K562 (cell line): ENCODE measurements at regions not wholly inside any gene's neighbourhood (a gene's known extent, or its start where the extent isn't known, plus 50 kb on each side); places are given as distances from the start of the nearest gene placed in this dataset.

ENCODE experiments used
- ATAC-seq: fragments of 200-7000 bp; cut with Tn5 transposase; 3 replicates; pipeline ENCODE4 v1.9.1; 2020; ENCODE audit warnings: moderate library complexity
- BruUV-seq: library from RNA; stranded (reverse); fragments of 400-500 nt; replicated peaks from 2 replicates; lab custom pipeline; 2021; lab: Mats Ljungman, UMichigan
- CTCF ChIA-PET: fragments of 300-600 bp; formaldehyde crosslinking; extraction: SDS; loops from one replicate; lab custom pipeline; 2021; ENCODE audit warnings: low intra/inter-chr PET ratio; lab: Yijun Ruan, JAX
- POLR2A ChIA-PET: fragments of 300-600, 350-650 bp; sonication (Branson Sonifier 250); formaldehyde crosslinking; extraction: SDS; loops from one replicate; lab custom pipeline; 2021; ENCODE audit warnings: antibody characterized with exemption, inconsistent platforms; lab: Yijun Ruan, JAX
- DNase-seq, 4 experiments: peaks; one replicate each; pipeline versions ENCODE4 v3.0.0 to v3.0.0-alpha.2; 2011 to 2018; ENCODE audit warnings: low spot score in 3 of 4, mixed read lengths in 3 of 4; ENCODE audit errors: extremely low read depth in 1 of 4
- FAIRE-seq: peaks from 2 replicates; lab custom pipeline; 2011; peaks lifted over from hg19 to GRCh38; lab: Jason Lieb, UNC
- H2AFZ ChIP-seq: 2 replicates; pipeline ENCODE4 v1.6.0; 2011; ENCODE audit warnings: low read depth, low read length, control low read depth, inconsistent platforms
- H3K27ac ChIP-seq: fragments of 200-600 bp; 3 replicates; pipeline ENCODE4 v1.8.0; 2011; ENCODE audit warnings: low read depth, mild to moderate bottlenecking, control low read depth, inconsistent platforms, low read length, moderate library complexity, mixed read lengths; ENCODE audit errors: extremely low read depth
- H3K27me3 ChIP-seq, 2 experiments: fragments of 300-600 bp in 1 of 2; 2 replicates in 1 of 2; 3 replicates in 1 of 2; pipeline versions ENCODE4 v1.6.0 to v1.8.0; 2011; ENCODE audit warnings: inconsistent platforms in 2 of 2, low read length in 2 of 2, mild to moderate bottlenecking in 1 of 2, mixed read lengths in 1 of 2, moderate library complexity in 1 of 2; ENCODE audit not compliant: control insufficient read depth in 2 of 2, insufficient read depth in 2 of 2
- H3K36me3 ChIP-seq: fragments of 300-600 bp; 3 replicates; pipeline ENCODE4 v1.8.0; 2011; ENCODE audit warnings: mild to moderate bottlenecking, low read length, inconsistent platforms; ENCODE audit not compliant: control insufficient read depth, insufficient read depth
- H3K4me1 ChIP-seq, 2 experiments: fragments of 200-600 bp in 1 of 2; replicated peaks in 1 of 2; 2 replicates in 1 of 2; 3 replicates in 1 of 2; pipeline versions ENCODE4 v1.5.1 to v1.8.0; 2011; ENCODE audit warnings: inconsistent platforms in 2 of 2, low read length in 2 of 2, mild to moderate bottlenecking in 1 of 2, mixed read lengths in 1 of 2, moderate library complexity in 1 of 2; ENCODE audit not compliant: control insufficient read depth in 2 of 2, insufficient read depth in 2 of 2
- H3K4me2 ChIP-seq: 2 replicates; pipeline ENCODE4 v1.6.1; 2011; ENCODE audit warnings: low read length, control low read depth, inconsistent platforms, mixed read lengths; ENCODE audit not compliant: insufficient read depth
- H3K4me3 ChIP-seq: fragments of 200-600 bp; sonication (generic), shearing (Covaris generic); 2 replicates; pipeline ENCODE4 v1.5.1; 2016; ENCODE audit warnings: control low read depth, inconsistent platforms
- H3K79me2 ChIP-seq: fragments of 200-600 bp; 3 replicates; pipeline ENCODE4 v1.8.0; 2011; ENCODE audit warnings: low read length, inconsistent platforms; ENCODE audit not compliant: control insufficient read depth, insufficient read depth
- H3K9ac ChIP-seq, 2 experiments: 2 replicates each; pipeline versions ENCODE4 v1.6.0 to v1.6.1; 2011; ENCODE audit warnings: low read depth in 2 of 2, low read length in 2 of 2, control low read depth in 1 of 2, inconsistent platforms in 1 of 2, mild to moderate bottlenecking in 1 of 2, mixed read lengths in 1 of 2; ENCODE audit not compliant: insufficient read depth in 1 of 2
- H3K9me1 ChIP-seq: one replicate; pipeline ENCODE4 v1.6.0; 2011; ENCODE audit warnings: inconsistent platforms, mild to moderate bottlenecking, low read length, moderate library complexity; ENCODE audit not compliant: control insufficient read depth, insufficient read depth
- H3K9me3 ChIP-seq: replicated peaks from 2 replicates; pipeline ENCODE4 v1.5.1; 2011; ENCODE audit warnings: low read depth, low read length, inconsistent platforms; ENCODE audit not compliant: control insufficient read depth, insufficient read depth
- H4K20me1 ChIP-seq: replicated peaks from 2 replicates; pipeline ENCODE4 v1.6.1; 2011; ENCODE audit warnings: low read length, inconsistent platforms, mixed read lengths; ENCODE audit not compliant: control insufficient read depth, insufficient read depth
- CBX8 ChIP-seq: fragments of 200-600 bp; sonication (generic); IDR thresholded peaks from 2 replicates; pipeline ENCODE4 v1.6.1; 2012; ENCODE audit warnings: borderline replicate concordance, mixed run types, low read depth, mild to moderate bottlenecking, moderate library complexity, mixed read lengths, low read length, control low read depth, inconsistent platforms; ENCODE audit not compliant: poor library complexity, severe bottlenecking; ENCODE audit errors: extremely low read depth
- FIP1L1 ChIP-seq: fragments of 200-400 bp; formaldehyde crosslinking; IDR thresholded peaks from 2 replicates; pipeline ENCODE4 v1.6.1; 2018; ENCODE audit warnings: mild to moderate bottlenecking, low read depth, low read length; ENCODE audit not compliant: poor library complexity, severe bottlenecking
- NCOA1 ChIP-seq: fragments of 450-650 bp; IDR thresholded peaks from 2 replicates; pipeline ENCODE4 v1.6.1; 2016; ENCODE audit warnings: low read depth
- RB1 ChIP-seq: fragments of 450-650 bp; IDR thresholded peaks from 2 replicates; pipeline ENCODE4 v1.6.1; 2017; ENCODE audit warnings: low read depth, mild to moderate bottlenecking
- SIX5 ChIP-seq, 2 experiments: IDR thresholded peaks; 2 replicates each; pipeline ENCODE4 v1.6.1; 2011; ENCODE audit warnings: low read length in 2 of 2, borderline replicate concordance in 1 of 2, low read depth in 1 of 2, mild to moderate bottlenecking in 1 of 2, moderate library complexity in 1 of 2; ENCODE audit not compliant: insufficient read depth in 1 of 2
- SP1 ChIP-seq: sonication (generic); formaldehyde crosslinking; IDR thresholded peaks from 2 replicates; pipeline ENCODE4 v1.8.1; 2022; ENCODE audit warnings: mild to moderate bottlenecking, missing genetic modification reagents
- SRF ChIP-seq, 2 experiments: fragments of 250-450, 450-650 bp in 1 of 2; sonication (Bioruptor Pico) in 1 of 2; sonication (generic) in 1 of 2; formaldehyde crosslinking; IDR thresholded peaks; 2 replicates each; pipeline versions ENCODE4 v1.5.0 to v1.5.1; 2020 to 2022; ENCODE audit warnings: mild to moderate bottlenecking in 1 of 2, missing genetic modification reagents in 1 of 2
- TCF3 ChIP-seq: sonication (generic); formaldehyde crosslinking; IDR thresholded peaks from 2 replicates; pipeline ENCODE4 v1.4.0; 2020; ENCODE audit warnings: mild to moderate bottlenecking, missing genetic modification reagents
- XRCC5 ChIP-seq: fragments of 200-400 bp; formaldehyde crosslinking; IDR thresholded peaks from 2 replicates; pipeline ENCODE4 v1.6.1; 2017; ENCODE audit warnings: low read depth, mild to moderate bottlenecking, low read length
- WGBS: fragments of 100-300 bp; shearing (Covaris generic); methylation state at CpG from one replicate; pipeline ENCODE4 v1.1.6; 2016; ENCODE audit warnings: low coverage, mixed read lengths; ENCODE audit not compliant: insufficient coverage; ENCODE audit errors: missing lambda C conversion rate; 5-methylcytosine and 5-hydroxymethylcytosine counted together
- in situ Hi-C: fragments of 300-500 bp; cut with MboI; formaldehyde crosslinking; loops from 4 replicates; pipeline ENCODE4 v1.15.0; 2018; ENCODE audit warnings: inconsistent platforms, mixed read lengths
- intact Hi-C: fragments of 100-400 bp; cut with micrococcal nuclease; formaldehyde crosslinking; loops from 2 replicates; pipeline ENCODE4 v1.14.2; 2022
- TF ChIP-seq, protein P1 (sequence below), 3 experiments: fragments of 200-800 bp in 1 of 3; sonication (Bioruptor generic) in 1 of 3; sonication (generic) in 1 of 3; formaldehyde crosslinking in 1 of 3; IDR thresholded peaks; 2 replicates each; pipeline versions ENCODE4 v1.6.1 to v1.8.0; 2016 to 2022; ENCODE audit warnings: mild to moderate bottlenecking in 2 of 3, missing compliant biosample characterization in 2 of 3, missing genetic modification characterization in 2 of 3, missing genetic modification reagents in 1 of 3
- TF ChIP-seq, protein P2 (sequence below), 2 experiments: fragments of 450-650 bp in 1 of 2; IDR thresholded peaks; 2 replicates each; pipeline ENCODE4 v1.6.1; 2011 to 2017; ENCODE audit warnings: low read depth in 2 of 2, antibody characterized with exemption in 1 of 2, borderline replicate concordance in 1 of 2, low read length in 1 of 2, mild to moderate bottlenecking in 1 of 2, mixed read lengths in 1 of 2; ENCODE audit not compliant: control insufficient read depth in 1 of 2
- TF ChIP-seq, protein P3 (sequence below): fragments of 250-450 bp; sonication (Bioruptor Pico); IDR thresholded peaks from 2 replicates; pipeline ENCODE4 v1.8.0; 2021; ENCODE audit warnings: borderline replicate concordance, mild to moderate bottlenecking, moderate library complexity; ENCODE audit not compliant: poor library complexity, severe bottlenecking
- TF ChIP-seq, protein P4 (sequence below): sonication (generic); formaldehyde crosslinking; IDR thresholded peaks from 2 replicates; pipeline ENCODE4 v1.8.0; 2022; ENCODE audit warnings: missing genetic modification reagents, mild to moderate bottlenecking, borderline replicate concordance
- TF ChIP-seq, protein P5 (sequence below): fragments of 450-650 bp; formaldehyde crosslinking; IDR thresholded peaks from 2 replicates; pipeline ENCODE4 v1.4.0; 2022; ENCODE audit warnings: missing genetic modification characterization

DNA sequence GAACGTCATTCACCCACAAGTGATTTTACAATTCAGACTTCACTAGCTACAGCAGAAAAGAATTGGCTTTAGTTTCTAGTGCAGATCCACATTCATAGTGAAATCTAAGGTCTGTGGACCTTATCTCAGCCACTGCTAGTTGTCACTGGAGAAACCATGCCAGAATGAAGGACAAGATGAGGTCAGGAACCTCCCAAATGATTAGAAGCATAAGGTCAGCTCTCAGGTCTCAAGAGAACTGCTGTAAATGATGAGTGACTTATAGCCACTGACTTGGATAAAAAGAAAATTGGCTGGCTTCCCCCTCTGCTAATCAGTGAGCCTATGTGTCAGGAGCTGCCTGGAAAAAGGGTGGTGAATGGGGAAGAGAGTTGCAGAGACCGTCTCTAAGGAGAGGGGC is 265.3 kb upstream of the BMP2 start:
- Histone ChIP-seq H3K79me2 (no peaks in the 10 kb centered on the region), H3K9me3 (no peaks in the 10 kb centered on the region), H3K4me1 (no peaks in the 10 kb centered on the region), H3K4me3 (no peak overlapping the region), H3K9me1 (no peaks in the 10 kb centered on the region), H2AFZ (no peak overlapping the region), H3K27ac (no peak overlapping the region), H3K36me3 (no peaks in the 10 kb centered on the region), H4K20me1 (no peaks in the 10 kb centered on the region), H3K9ac (no peak overlapping the region), H3K27me3 (no peaks in the 10 kb centered on the region), H3K4me2 (no peak overlapping the region)
- in situ Hi-C loops (no loop called here), intact Hi-C loops (no loop called here)
- ChIA-PET POLR2A (no interaction called here), CTCF (no interaction called here)
- DNase-seq (peak in 1 of 4 experiments; percentile 0), FAIRE-seq (no peak), ATAC-seq (no peak)
- 0% methylated on average over 2 of the region's 2 CpGs for WGBS
- no TSS peak for BruUV-seq
- TF ChIP-seq, protein P1, sequence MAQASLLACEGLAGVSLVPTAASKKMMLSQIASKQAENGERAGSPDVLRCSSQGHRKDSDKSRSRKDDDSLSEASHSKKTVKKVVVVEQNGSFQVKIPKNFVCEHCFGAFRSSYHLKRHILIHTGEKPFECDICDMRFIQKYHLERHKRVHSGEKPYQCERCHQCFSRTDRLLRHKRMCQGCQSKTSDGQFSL (CRISPR knock-in tag; IDR thresholded peaks at IDR 0.05), result no peak
- TF ChIP-seq, protein P1 (tag; IDR thresholded peaks at IDR 0.05), result no peak
- no peak for TF ChIP-seq NCOA1
- TF ChIP-seq SIX5 (IDR thresholded peaks at IDR 0.05; ENCODE audit: borderline replicate concordance in 1 of 2, insufficient read depth in 1 of 2, low read depth in 1 of 2, low read length in 2 of 2), result no peak
- TF ChIP-seq TCF3 (CRISPR knock-in tag), result no peak
- TF ChIP-seq RB1, result no peak
- TF ChIP-seq, protein P2, sequence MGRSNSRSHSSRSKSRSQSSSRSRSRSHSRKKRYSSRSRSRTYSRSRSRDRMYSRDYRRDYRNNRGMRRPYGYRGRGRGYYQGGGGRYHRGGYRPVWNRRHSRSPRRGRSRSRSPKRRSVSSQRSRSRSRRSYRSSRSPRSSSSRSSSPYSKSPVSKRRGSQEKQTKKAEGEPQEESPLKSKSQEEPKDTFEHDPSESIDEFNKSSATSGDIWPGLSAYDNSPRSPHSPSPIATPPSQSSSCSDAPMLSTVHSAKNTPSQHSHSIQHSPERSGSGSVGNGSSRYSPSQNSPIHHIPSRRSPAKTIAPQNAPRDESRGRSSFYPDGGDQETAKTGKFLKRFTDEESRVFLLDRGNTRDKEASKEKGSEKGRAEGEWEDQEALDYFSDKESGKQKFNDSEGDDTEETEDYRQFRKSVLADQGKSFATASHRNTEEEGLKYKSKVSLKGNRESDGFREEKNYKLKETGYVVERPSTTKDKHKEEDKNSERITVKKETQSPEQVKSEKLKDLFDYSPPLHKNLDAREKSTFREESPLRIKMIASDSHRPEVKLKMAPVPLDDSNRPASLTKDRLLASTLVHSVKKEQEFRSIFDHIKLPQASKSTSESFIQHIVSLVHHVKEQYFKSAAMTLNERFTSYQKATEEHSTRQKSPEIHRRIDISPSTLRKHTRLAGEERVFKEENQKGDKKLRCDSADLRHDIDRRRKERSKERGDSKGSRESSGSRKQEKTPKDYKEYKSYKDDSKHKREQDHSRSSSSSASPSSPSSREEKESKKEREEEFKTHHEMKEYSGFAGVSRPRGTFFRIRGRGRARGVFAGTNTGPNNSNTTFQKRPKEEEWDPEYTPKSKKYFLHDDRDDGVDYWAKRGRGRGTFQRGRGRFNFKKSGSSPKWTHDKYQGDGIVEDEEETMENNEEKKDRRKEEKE (IDR thresholded peaks at IDR 0.05; ENCODE audit: borderline replicate concordance in 1 of 2, control insufficient read depth in 1 of 2, low read depth in 2 of 2, low read length in 1 of 2), result no peak
- TF ChIP-seq, protein P3, sequence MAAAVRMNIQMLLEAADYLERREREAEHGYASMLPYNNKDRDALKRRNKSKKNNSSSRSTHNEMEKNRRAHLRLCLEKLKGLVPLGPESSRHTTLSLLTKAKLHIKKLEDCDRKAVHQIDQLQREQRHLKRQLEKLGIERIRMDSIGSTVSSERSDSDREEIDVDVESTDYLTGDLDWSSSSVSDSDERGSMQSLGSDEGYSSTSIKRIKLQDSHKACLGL (CRISPR knock-in tag), result no peak
- no peak for TF ChIP-seq XRCC5
- no peak for TF ChIP-seq CBX8
- TF ChIP-seq, protein P4, sequence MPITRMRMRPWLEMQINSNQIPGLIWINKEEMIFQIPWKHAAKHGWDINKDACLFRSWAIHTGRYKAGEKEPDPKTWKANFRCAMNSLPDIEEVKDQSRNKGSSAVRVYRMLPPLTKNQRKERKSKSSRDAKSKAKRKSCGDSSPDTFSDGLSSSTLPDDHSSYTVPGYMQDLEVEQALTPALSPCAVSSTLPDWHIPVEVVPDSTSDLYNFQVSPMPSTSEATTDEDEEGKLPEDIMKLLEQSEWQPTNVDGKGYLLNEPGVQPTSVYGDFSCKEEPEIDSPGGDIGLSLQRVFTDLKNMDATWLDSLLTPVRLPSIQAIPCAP, result no peak
- TF ChIP-seq, protein P5, sequence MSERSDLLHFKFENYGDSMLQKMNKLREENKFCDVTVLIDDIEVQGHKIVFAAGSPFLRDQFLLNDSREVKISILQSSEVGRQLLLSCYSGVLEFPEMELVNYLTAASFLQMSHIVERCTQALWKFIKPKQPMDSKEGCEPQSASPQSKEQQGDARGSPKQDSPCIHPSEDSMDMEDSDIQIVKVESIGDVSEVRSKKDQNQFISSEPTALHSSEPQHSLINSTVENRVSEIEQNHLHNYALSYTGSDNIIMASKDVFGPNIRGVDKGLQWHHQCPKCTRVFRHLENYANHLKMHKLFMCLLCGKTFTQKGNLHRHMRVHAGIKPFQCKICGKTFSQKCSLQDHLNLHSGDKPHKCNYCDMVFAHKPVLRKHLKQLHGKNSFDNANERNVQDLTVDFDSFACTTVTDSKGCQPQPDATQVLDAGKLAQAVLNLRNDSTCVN (CRISPR knock-in tag), result no peak
- TF ChIP-seq FIP1L1, result no peak
- no peak for TF ChIP-seq SP1 (CRISPR knock-in tag)
- TF ChIP-seq SRF (CRISPR knock-in tag; IDR thresholded peaks at IDR 0.05), result no peak
